ENCODE measurements at regions not wholly inside any gene's neighbourhood (a gene's known extent, or its start where the extent isn't known, plus 50 kb on each side); places are given as distances from the start of the nearest gene placed in this dataset.

- FAIRE-seq (no peak), DNase-seq (ENCODE audit: low read depth in 1 of 2, low spot score in 2 of 2) (no peak)
- Histone ChIP-seq H3K4ac (replicated peaks; ENCODE audit: insufficient read length, low read depth, low read length) (no peak overlapping the region), H3K18ac (ENCODE audit: extremely low read depth, low read length) (no peak overlapping the region), H3K4me1 (replicated peaks in 1 of 4; ENCODE audit: control insufficient read depth in 3 of 4, insufficient read depth in 4 of 4, low read length in 3 of 4) (no peaks in the 10 kb centered on the region), H3K23ac (ENCODE audit: insufficient read length) (no peak overlapping the region), H2BK5ac (ENCODE audit: low read depth, low read length) (no peak overlapping the region), H3K14ac (ENCODE audit: insufficient read length) (no peak overlapping the region), H3K79me2 (ENCODE audit: control insufficient read depth in 1 of 2, insufficient read depth in 2 of 2, low read length in 2 of 2) (no peaks in the 10 kb centered on the region), H3K4me2 (ENCODE audit: insufficient read depth in 1 of 2, low read depth in 2 of 2, low read length in 2 of 2) (no peak overlapping the region), H2BK20ac (ENCODE audit: low read length) (no peak overlapping the region), H2BK120ac (replicated peaks; ENCODE audit: low read depth, low read length) (no peak overlapping the region), H4K91ac (replicated peaks; ENCODE audit: insufficient read length, low read length) (no peak overlapping the region), H4K5ac (ENCODE audit: insufficient read length, low read depth, low read length) (no peak overlapping the region), H3K4me3 (ENCODE audit: extremely low read depth in 1 of 4, insufficient read depth in 2 of 4, low read depth in 3 of 4, low read length in 4 of 4) (no peak overlapping the region), H3K9ac (replicated peaks in 1 of 4; ENCODE audit: extremely low read depth in 1 of 4, low read depth in 3 of 4, low read length in 3 of 4) (no peak overlapping the region), H3K27ac (ENCODE audit: low read depth, low read length) (no peak overlapping the region), H3K27me3 (replicated peaks in 1 of 4; ENCODE audit: control insufficient read depth in 3 of 4, extremely low read depth in 1 of 4, insufficient read depth in 3 of 4, low read length in 3 of 4) (no peaks in the 10 kb centered on the region), H4K8ac (ENCODE audit: extremely low read depth, insufficient read depth, low read length) (no peak overlapping the region), H3K79me1 (ENCODE audit: low read depth, low read length) (no peaks in the 10 kb centered on the region), H3K56ac (replicated peaks; ENCODE audit: insufficient read length, low read depth, low read length) (no peak overlapping the region), H2BK15ac (ENCODE audit: low read length) (no peak overlapping the region), H2AK5ac (ENCODE audit: low read depth, low read length) (no peak overlapping the region), H2AFZ (ENCODE audit: low read length) (no peak overlapping the region), H2BK12ac (ENCODE audit: low read depth, low read length) (no peak overlapping the region), H3K36me3 (ENCODE audit: control insufficient read depth in 2 of 4, insufficient read depth in 4 of 4, low read length in 3 of 4) (no peaks in the 10 kb centered on the region), H4K20me1 (replicated peaks in 1 of 2; ENCODE audit: control insufficient read depth in 1 of 2, insufficient read depth in 2 of 2, low read length in 2 of 2) (peaks cover 0 to 4% of the 10 kb centered on the region in 2 experiments), H3K23me2 (ENCODE audit: low read depth, low read length) (no peaks in the 10 kb centered on the region), H3K9me3 (ENCODE audit: insufficient read depth in 2 of 2, low read depth in 1 of 2, low read length in 1 of 2) (no peaks in the 10 kb centered on the region)
- ChIA-PET CTCF (ENCODE audit: partially characterized antibody) (interaction anchor here (1.5 to 1.9 kb wide), 3 partner anchors 10 to 51 kb away, joined by 3 to 6 read pairs (median 4); no protein-coding TSS in a partner anchor), POLR2A (ENCODE audit: partially characterized antibody) (no interaction called here)
- 85% methylated on average over 13 of the region's 14 CpGs; no CpG with 5 or more reads in 1 of the 2 experiments for WGBS, 2 experiments (ENCODE audit: extremely low coverage in 1 of 2, insufficient coverage in 1 of 2, insufficient read length in 1 of 2, insufficient replicate concordance in 2 of 2, low coverage in 1 of 2, low lambda C conversion rate in 2 of 2, missing lambda C conversion rate in 1 of 2)
- TF ChIP-seq E2F6 (IDR thresholded peaks at IDR 0.05) (no peak), RNF2 (IDR thresholded peaks at IDR 0.05; ENCODE audit: borderline replicate concordance, low read depth, low read length, missing control alignments, poor library complexity, severe bottlenecking) (no peak), GTF2F1 (IDR thresholded peaks at IDR 0.05; ENCODE audit: borderline replicate concordance, low read depth, low read length) (no peak), TAF1 (IDR thresholded peaks at IDR 0.05; ENCODE audit: low read depth, low read length) (no peak), SIN3A (conservative IDR thresholded peaks at IDR 0.05 in 1 of 2, IDR thresholded peaks at IDR 0.05 in 1 of 2; ENCODE audit: low read depth in 1 of 2, low read length in 2 of 2) (no peak), SP1 (IDR thresholded peaks at IDR 0.05; ENCODE audit: low read depth, low read length) (no peak), EZH2 (IDR thresholded peaks at IDR 0.05; ENCODE audit: low read depth, low read length, severe bottlenecking) (no peak), POLR2A (IDR thresholded peaks at IDR 0.05; ENCODE audit: control extremely low read depth in 1 of 2, low read depth in 2 of 2, low read length in 2 of 2) (no peak), CHD1 (IDR thresholded peaks at IDR 0.05; ENCODE audit: low read depth, low read length) (no peak), SIX5 (IDR thresholded peaks at IDR 0.05; ENCODE audit: low read depth, low read length) (no peak)
- TF ChIP-seq, protein P1, sequence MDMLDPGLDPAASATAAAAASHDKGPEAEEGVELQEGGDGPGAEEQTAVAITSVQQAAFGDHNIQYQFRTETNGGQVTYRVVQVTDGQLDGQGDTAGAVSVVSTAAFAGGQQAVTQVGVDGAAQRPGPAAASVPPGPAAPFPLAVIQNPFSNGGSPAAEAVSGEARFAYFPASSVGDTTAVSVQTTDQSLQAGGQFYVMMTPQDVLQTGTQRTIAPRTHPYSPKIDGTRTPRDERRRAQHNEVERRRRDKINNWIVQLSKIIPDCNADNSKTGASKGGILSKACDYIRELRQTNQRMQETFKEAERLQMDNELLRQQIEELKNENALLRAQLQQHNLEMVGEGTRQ (IDR thresholded peaks at IDR 0.05; ENCODE audit: low read length): no peak
These were observed 144.5 kb downstream of the PHETA1 start for GRCh38 chr12:111224186-111225066.
